CD4-positive, alpha-beta T cell (primary cell): ENCODE measurements at regions not wholly inside any gene's neighbourhood (a gene's known extent, or its start where the extent isn't known, plus 50 kb on each side); places are given as distances from the start of the nearest gene placed in this dataset.

ENCODE experiments used
- ATAC-seq: fragments of 200-7000 bp; cut with Tn5 transposase; one replicate; pipeline ENCODE4 v1.10.0; 2022; ENCODE audit warnings: mild to moderate bottlenecking; ENCODE audit not compliant: poor library complexity
- CTCF ChIA-PET: fragments of 350-600 bp; sonication (Branson Sonifier 250); formaldehyde crosslinking; loops from one replicate; lab custom pipeline; 2021; ENCODE audit warnings: antibody characterized with exemption, inconsistent platforms; lab: Charles Lee
- POLR2A ChIA-PET: fragments of 350-600 bp; sonication (Branson Sonifier 250); formaldehyde crosslinking; loops from one replicate; lab custom pipeline; 2021; ENCODE audit warnings: antibody characterized with exemption, inconsistent platforms; lab: Charles Lee
- DNase-seq, 14 experiments: peaks; one replicate each; pipeline ENCODE4 v3.0.0-alpha.2; 2013 to 2020; ENCODE audit warnings: mixed read lengths in 2 of 14
- H3K27ac ChIP-seq, 2 donors: one replicate each; pipeline versions ENCODE4 v1.5.1 to v1.7.0; 2013; ENCODE audit warnings: low read length in 2 of 2, low read depth in 1 of 2, mild to moderate bottlenecking in 1 of 2
- H3K27me3 ChIP-seq, 2 experiments: 1 replicate in 1 of 2; 2 replicates in 1 of 2; pipeline versions ENCODE4 v1.6.1 to v1.7.0; 2013; ENCODE audit warnings: low read length in 2 of 2, control low read depth in 1 of 2, mild to moderate bottlenecking in 1 of 2, moderate library complexity in 1 of 2; ENCODE audit not compliant: insufficient read depth in 2 of 2, control insufficient read depth in 1 of 2
- H3K36me3 ChIP-seq: one replicate; pipeline ENCODE4 v1.6.1; 2013; ENCODE audit warnings: low read length, control low read depth; ENCODE audit not compliant: insufficient read depth
- H3K4me1 ChIP-seq: one replicate; pipeline ENCODE4 v1.6.1; 2013; ENCODE audit warnings: low read length, control low read depth; ENCODE audit not compliant: insufficient read depth
- H3K4me3 ChIP-seq: one replicate; pipeline ENCODE4 v1.5.1; 2013; ENCODE audit warnings: mild to moderate bottlenecking, low read length, moderate library complexity
- H3K9me3 ChIP-seq, 2 experiments: 1 replicate in 1 of 2; 2 replicates in 1 of 2; pipeline versions ENCODE4 v1.6.1 to v1.7.0; 2013; ENCODE audit warnings: low read length in 2 of 2, mild to moderate bottlenecking in 2 of 2, control low read depth in 1 of 2, moderate library complexity in 1 of 2; ENCODE audit not compliant: control insufficient read depth in 1 of 2, insufficient read depth in 1 of 2
- H3K27ac Mint-ChIP-seq: one replicate; pipeline ENCODE4 v1.8.0; 2020; ENCODE audit warnings: mixed read lengths
- H3K27me3 Mint-ChIP-seq: one replicate; pipeline ENCODE4 v1.8.0; 2021; ENCODE audit warnings: mixed read lengths
- H3K36me3 Mint-ChIP-seq: one replicate; pipeline ENCODE4 v1.8.0; 2021; ENCODE audit warnings: low read depth, mixed read lengths
- H3K4me1 Mint-ChIP-seq: one replicate; pipeline ENCODE4 v1.8.0; 2021; ENCODE audit warnings: low read depth, mixed read lengths
- H3K4me3 Mint-ChIP-seq: one replicate; pipeline ENCODE4 v1.8.0; 2020; ENCODE audit warnings: mild to moderate bottlenecking, mixed read lengths
- H3K9me3 Mint-ChIP-seq: one replicate; pipeline ENCODE4 v1.8.0; 2020; ENCODE audit warnings: mixed read lengths
- intact Hi-C, 2 experiments: fragments of 100-400 bp; cut with DNase I in 1 of 2; cut with micrococcal nuclease in 1 of 2; formaldehyde crosslinking; loops; one replicate each; pipeline versions ENCODE4 v1.15.1 to v1.9.0; 2023 to 2025; cut with DNase I, micrococcal nuclease
- TF ChIP-seq, protein P1 (sequence below): fragments of 200-600 bp; IDR thresholded peaks from one replicate; pipeline ENCODE4 v1.8.0; 2022; ENCODE audit warnings: antibody characterized with exemption, mild to moderate bottlenecking

DNA sequence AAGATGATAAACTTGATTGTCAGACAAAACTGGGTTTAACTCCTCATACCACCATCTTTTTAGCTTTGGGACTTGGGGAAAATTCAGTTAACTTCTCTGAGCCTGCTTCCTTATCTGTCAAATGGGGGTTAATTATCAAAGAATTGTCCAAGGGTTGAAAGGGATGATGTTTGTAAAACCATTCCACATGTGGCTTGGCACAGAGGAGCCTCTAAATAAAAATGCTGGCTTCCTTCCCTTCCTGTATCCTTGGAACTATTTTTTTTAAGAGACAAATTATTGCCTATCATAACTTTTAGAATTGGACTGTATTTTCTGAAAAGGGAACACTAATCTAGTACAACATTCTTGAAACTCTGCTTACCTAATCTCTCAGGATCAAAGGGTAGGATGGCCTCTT is 143.4 kb upstream of the USP24 start:
- no peaks in the 10 kb centered on the region for H3K4me1 ChIP-seq
- Mint-ChIP-seq H3K4me1 (peaks cover 10% of the 10 kb centered on the region), H3K36me3 (no peaks in the 10 kb centered on the region), H3K27me3 (peaks cover 8% of the 10 kb centered on the region), H3K9me3 (no peaks in the 10 kb centered on the region), H3K27ac (no peak overlapping the region), H3K4me3 (no peak overlapping the region)
- TF ChIP-seq, protein P1, sequence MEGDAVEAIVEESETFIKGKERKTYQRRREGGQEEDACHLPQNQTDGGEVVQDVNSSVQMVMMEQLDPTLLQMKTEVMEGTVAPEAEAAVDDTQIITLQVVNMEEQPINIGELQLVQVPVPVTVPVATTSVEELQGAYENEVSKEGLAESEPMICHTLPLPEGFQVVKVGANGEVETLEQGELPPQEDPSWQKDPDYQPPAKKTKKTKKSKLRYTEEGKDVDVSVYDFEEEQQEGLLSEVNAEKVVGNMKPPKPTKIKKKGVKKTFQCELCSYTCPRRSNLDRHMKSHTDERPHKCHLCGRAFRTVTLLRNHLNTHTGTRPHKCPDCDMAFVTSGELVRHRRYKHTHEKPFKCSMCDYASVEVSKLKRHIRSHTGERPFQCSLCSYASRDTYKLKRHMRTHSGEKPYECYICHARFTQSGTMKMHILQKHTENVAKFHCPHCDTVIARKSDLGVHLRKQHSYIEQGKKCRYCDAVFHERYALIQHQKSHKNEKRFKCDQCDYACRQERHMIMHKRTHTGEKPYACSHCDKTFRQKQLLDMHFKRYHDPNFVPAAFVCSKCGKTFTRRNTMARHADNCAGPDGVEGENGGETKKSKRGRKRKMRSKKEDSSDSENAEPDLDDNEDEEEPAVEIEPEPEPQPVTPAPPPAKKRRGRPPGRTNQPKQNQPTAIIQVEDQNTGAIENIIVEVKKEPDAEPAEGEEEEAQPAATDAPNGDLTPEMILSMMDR: no peak
- ATAC-seq: no peak
- H3K36me3 ChIP-seq: no peaks in the 10 kb centered on the region
- intact Hi-C loops: no loop called here
- ChIA-PET CTCF (no interaction called here), POLR2A (no interaction called here)
- no peaks in the 10 kb centered on the region for H3K27me3 ChIP-seq
- no peak overlapping the region for H3K4me3 ChIP-seq
- no peaks in the 10 kb centered on the region for H3K9me3 ChIP-seq
- H3K27ac ChIP-seq: no peak overlapping the region
- DNase-seq: no peak

DNA sequence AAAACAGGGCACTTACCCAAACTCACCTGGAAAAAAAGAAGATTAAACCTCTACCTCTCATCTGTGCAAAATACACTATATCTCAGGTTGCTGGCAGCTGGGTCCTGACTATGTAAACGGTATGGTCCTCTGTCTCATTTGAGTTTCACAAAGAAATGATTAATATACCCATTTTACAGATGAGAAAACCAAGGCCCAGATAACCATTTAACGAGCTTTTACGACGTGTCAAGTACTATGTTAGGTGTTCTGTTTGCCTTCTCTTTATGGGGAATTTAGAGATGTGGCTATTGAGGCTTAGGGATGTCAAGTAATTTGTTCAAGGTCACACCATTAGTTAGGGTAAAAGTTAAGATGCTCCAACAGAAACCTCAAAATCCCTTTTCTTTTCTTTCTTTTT is 140.4 kb upstream of the USP24 start:
- H3K4me1 ChIP-seq: no peaks in the 10 kb centered on the region
- no peaks in the 10 kb centered on the region for H3K36me3 ChIP-seq
- no peaks in the 10 kb centered on the region for H3K27me3 ChIP-seq
- no peak for ATAC-seq
- intact Hi-C loops: no loop called here
- Mint-ChIP-seq H3K4me3 (no peak overlapping the region), H3K9me3 (no peaks in the 10 kb centered on the region), H3K27ac (no peak overlapping the region), H3K4me1 (no peaks in the 10 kb centered on the region), H3K36me3 (no peaks in the 10 kb centered on the region), H3K27me3 (peaks cover 12% of the 10 kb centered on the region)
- H3K9me3 ChIP-seq: no peaks in the 10 kb centered on the region
- H3K4me3 ChIP-seq: no peak overlapping the region
- DNase-seq: no peak
- TF ChIP-seq, protein P1: no peak
- ChIA-PET CTCF (no interaction called here), POLR2A (no interaction called here)
- no peak overlapping the region for H3K27ac ChIP-seq

DNA sequence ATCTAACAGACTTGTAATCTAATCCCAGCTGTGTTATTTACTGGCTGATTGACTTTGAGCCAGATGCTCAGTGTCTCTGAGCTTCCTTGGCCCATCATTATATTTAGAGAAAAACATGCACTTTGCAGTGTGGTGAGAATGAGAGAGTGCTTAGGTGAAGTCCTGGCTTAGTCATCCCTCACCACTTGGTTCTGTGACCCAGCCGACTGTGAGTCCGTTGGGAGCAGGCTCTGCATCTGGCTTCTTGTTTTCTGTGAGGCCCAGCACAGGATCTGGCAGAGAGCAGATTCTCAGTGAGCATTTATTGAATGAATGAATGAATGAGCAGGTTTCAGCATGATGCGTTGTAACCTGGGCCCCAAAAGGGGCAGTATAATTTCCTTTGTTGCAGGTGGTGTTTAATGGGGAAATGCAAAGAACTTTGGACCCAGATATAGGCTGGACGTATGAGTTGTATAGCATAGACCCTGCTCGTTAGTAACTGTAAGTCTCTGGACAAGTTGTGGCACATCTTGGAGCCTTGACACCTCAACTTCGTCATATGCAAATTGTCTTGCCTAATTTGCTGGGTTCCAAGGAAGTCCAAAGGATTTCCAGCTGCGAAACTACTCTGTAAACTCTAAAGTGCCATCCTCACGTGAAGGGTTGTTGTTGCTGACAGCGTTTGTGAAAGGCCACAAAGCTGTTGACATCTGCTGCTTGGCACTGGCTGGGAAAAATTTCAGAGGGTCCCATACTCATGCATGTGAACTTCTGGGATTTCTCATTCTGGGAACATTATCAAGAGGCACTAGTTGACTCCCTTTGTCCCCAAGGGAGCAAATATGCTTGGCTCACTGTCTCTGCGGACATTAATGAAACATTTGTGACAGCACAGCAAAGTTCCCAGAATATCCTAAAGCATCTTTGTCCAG is 138.8 kb upstream of the USP24 start:
- CTCF ChIA-PET: no interaction called here

More for the DNA sequence above, 138.8 kb upstream of the USP24 start:
- Mint-ChIP-seq H3K4me1 (no peaks in the 10 kb centered on the region), H3K9me3 (no peaks in the 10 kb centered on the region), H3K27me3 (peaks cover 12% of the 10 kb centered on the region), H3K27ac (no peak overlapping the region), H3K36me3 (no peaks in the 10 kb centered on the region), H3K4me3 (no peak overlapping the region)
- DNase-seq (no peak), ATAC-seq (no peak)
- no peaks in the 10 kb centered on the region for H3K4me1 ChIP-seq
- POLR2A ChIA-PET: no interaction called here
- TF ChIP-seq, protein P1: no peak
- no peaks in the 10 kb centered on the region for H3K9me3 ChIP-seq
- H3K36me3 ChIP-seq: no peaks in the 10 kb centered on the region
- no peak overlapping the region for H3K27ac ChIP-seq
- no peak overlapping the region for H3K4me3 ChIP-seq
- peaks cover 0 to under 1% of the 10 kb centered on the region in 2 experiments for H3K27me3 ChIP-seq
- intact Hi-C loops: no loop called here
